ENCODE measurements at regions not wholly inside any gene's neighbourhood (a gene's known extent, or its start where the extent isn't known, plus 50 kb on each side); places are given as distances from the start of the nearest gene placed in this dataset.

DNA sequence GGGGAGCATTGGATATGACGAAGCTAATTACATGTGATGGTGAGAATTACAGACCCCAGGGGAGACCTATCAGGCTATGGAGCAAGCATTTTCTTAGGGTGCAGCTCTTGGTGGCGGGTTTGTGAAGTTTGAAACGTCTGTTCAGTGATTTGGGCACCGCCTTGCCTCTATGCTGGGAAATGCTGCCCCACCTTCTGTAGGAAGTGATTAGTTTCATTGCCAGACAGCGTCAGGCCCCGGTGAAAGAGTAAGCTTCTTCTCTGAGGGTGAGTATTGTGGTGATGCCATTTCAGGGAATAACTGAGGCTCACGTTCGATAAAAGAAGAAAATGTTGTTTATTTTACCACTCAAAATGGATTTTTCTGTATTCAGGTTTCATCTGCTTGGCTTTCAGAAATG lies 186.2 kb upstream of the CDH2 start:
- no peaks in the 10 kb centered on the region for H3K9me3 ChIP-seq (replicated peaks)
- no peaks in the 10 kb centered on the region for H3K4me1 ChIP-seq (replicated peaks)
- H3K27ac ChIP-seq, result no peak overlapping the region
- no peaks in the 10 kb centered on the region for H3K36me3 ChIP-seq
- DNase-seq (ENCODE audit: low read depth in 1 of 2, low spot score in 2 of 2), result no peak
- H3K4me3 ChIP-seq, result no peak overlapping the region
- no peaks in the 10 kb centered on the region for H3K27me3 ChIP-seq (replicated peaks)

DNA sequence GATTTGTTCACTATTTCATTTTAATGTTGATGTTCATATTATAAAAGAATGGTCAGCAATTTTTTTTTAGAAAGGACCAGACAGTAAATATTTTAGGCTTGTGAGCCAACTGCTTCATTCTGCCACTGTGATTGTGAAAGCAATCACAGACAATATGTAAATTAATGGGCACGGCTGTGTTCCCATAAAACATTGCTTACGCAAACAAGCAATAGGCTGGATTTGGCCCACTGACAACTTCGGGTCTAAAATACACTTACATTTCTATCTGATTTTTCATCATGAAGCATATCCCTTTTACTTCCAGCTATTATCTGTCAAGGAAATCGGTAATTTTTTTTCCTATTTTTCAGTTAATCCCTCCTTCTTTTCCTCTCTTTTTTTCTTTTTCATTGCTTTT lies 182.2 kb upstream of the CDH2 start:
- DNase-seq (ENCODE audit: low read depth in 1 of 2, low spot score in 2 of 2), result no peak
- Histone ChIP-seq H3K27me3 (replicated peaks) (no peaks in the 10 kb centered on the region), H3K27ac (no peak overlapping the region), H3K4me3 (no peak overlapping the region), H3K36me3 (no peaks in the 10 kb centered on the region), H3K4me1 (replicated peaks) (no peaks in the 10 kb centered on the region), H3K9me3 (replicated peaks) (no peaks in the 10 kb centered on the region)

DNA sequence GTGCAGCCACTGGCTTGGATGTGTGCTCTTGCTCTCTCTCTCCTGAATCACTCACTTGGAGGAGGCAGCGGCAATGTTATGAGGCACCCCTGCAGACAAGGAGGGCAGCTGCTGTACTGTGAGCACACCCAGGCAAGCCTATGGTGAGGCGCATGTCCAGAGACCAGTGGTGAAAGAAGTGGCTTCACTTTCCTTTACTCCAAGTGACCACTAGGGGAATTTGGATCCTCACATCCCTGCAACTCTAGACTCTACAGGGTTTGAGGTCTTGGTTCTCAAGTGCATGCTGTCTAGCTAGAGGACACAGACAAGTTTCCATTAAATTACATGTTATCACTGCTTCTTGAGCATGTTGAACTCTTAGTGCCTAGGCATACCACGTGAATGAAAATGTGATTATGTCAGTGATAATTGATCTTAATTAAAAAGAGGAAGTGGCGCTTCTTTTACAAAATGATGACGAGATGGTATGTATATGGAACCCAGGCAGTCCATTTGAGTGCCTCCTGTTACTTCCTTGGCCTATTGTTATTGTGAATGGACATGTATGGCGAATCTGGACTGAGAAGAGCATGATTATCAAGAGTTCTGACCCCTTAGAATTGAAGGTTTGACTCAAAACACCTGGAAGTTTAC lies 181.0 kb upstream of the CDH2 start:
- Histone ChIP-seq H3K9me3 (replicated peaks) (no peaks in the 10 kb centered on the region), H3K4me1 (replicated peaks) (no peaks in the 10 kb centered on the region), H3K27me3 (replicated peaks) (no peaks in the 10 kb centered on the region), H3K27ac (no peak overlapping the region), H3K36me3 (no peaks in the 10 kb centered on the region), H3K4me3 (no peak overlapping the region)
- DNase-seq (ENCODE audit: low read depth in 1 of 2, low spot score in 2 of 2), result no peak

DNA sequence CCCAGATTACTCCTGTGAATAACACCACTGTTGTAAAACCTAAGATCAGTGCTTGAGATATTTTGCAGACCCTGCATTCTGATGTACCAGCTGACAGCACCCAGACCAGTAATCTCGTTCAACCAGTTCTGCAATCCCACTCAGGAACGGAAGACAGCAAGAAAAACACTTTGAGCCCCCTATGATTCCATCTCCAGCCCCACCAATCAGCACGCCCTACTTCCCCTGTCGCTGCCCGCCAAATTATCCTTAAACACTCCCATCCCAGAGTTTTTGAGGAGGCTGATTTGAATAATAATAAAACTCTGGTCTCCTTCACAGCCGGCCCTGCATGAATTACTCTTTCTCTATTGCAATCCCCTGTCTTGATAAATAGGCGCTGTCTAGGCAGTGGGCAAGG lies 173.9 kb upstream of the CDH2 start:
- Histone ChIP-seq H3K9me3 (replicated peaks) (no peaks in the 10 kb centered on the region), H3K27ac (no peak overlapping the region)

DNA sequence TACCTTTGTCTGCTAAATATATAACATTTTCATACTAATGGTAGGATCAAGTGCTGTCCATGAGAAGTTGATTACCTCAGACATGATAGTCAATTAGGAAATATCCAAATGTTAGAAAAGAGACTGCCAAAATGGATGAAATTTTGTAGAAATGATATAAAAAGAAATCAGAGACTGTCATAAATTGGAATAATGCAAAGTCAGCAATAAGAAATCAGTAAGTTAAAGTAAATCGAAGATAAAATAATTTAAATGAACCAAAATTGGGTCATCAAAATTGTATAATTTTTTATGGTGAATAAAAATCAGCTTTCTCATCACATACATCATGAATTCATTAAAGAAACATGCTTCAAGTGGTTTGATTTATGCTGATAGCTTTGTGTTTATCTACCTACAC lies 165.3 kb upstream of the CDH2 start:
- no peak for DNase-seq (ENCODE audit: low read depth in 1 of 2, low spot score in 2 of 2)
- Histone ChIP-seq H3K4me3 (no peak overlapping the region), H3K36me3 (no peaks in the 10 kb centered on the region), H3K9me3 (replicated peaks) (no peaks in the 10 kb centered on the region; the same call in 1 of the 2 replicates), H3K27me3 (replicated peaks) (peaks cover 2% of the 10 kb centered on the region), H3K27ac (no peak overlapping the region), H3K4me1 (replicated peaks) (no peaks in the 10 kb centered on the region)

More for the DNA sequence above, 173.9 kb upstream of the CDH2 start:
- Histone ChIP-seq H3K4me3 (no peak overlapping the region), H3K27me3 (replicated peaks) (peaks cover 2% of the 10 kb centered on the region), H3K4me1 (replicated peaks) (no peaks in the 10 kb centered on the region), H3K36me3 (no peaks in the 10 kb centered on the region)
- no peak for DNase-seq (ENCODE audit: low read depth in 1 of 2, low spot score in 2 of 2)

DNA sequence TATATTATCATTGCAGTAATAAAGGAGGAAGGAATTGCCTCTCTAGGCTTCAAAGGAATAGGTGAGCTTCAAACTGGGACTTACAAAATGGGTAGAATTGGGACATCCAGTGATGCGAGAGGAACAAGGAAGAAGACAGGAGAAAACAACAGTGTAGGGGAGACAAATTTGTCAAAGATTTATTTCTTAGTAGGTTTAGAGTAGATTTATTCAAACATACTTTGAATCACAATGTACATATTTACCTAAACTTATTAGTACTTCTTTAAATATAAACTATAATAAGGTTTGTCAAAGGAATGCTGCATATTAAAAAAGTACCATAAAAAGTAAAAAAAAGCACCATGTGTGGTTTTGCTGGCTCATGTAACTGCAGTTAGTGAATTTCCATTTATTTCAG lies 161.4 kb upstream of the CDH2 start:
- Histone ChIP-seq H3K27ac (no peak overlapping the region), H3K9me3 (replicated peaks) (no peaks in the 10 kb centered on the region; the same call in 1 of the 2 replicates), H3K27me3 (replicated peaks) (no peaks in the 10 kb centered on the region), H3K4me3 (no peak overlapping the region), H3K36me3 (no peaks in the 10 kb centered on the region), H3K4me1 (replicated peaks) (no peaks in the 10 kb centered on the region)
- no peak for DNase-seq (ENCODE audit: low read depth in 1 of 2, low spot score in 2 of 2)

DNA sequence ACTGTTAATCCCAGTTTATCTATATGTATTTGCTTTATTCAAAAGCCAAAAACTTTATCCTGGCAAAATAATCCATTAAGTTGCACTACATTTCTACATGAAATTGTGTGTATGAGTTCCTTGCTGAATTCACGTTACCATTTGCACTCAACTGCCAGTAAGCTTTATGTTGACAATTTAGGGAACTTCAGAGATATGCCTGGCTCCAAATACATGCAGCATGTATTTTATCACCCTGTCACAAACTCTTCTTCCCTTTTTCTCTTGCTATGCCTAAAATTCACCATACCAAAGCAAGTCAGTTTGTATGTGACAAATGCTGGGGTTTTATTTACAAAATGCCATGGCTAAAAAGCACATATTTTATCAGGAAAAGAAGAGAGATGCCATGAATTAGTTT lies 157.6 kb upstream of the CDH2 start:
- H3K9me3 ChIP-seq (replicated peaks), result no peaks in the 10 kb centered on the region; the same call in 1 of the 2 replicates
- no peak overlapping the region for H3K4me3 ChIP-seq
- no peak for DNase-seq (ENCODE audit: low read depth in 1 of 2, low spot score in 2 of 2)
- H3K36me3 ChIP-seq, result no peaks in the 10 kb centered on the region
- no peaks in the 10 kb centered on the region for H3K4me1 ChIP-seq (replicated peaks)
- no peaks in the 10 kb centered on the region for H3K27me3 ChIP-seq (replicated peaks)
- H3K27ac ChIP-seq, result no peak overlapping the region

DNA sequence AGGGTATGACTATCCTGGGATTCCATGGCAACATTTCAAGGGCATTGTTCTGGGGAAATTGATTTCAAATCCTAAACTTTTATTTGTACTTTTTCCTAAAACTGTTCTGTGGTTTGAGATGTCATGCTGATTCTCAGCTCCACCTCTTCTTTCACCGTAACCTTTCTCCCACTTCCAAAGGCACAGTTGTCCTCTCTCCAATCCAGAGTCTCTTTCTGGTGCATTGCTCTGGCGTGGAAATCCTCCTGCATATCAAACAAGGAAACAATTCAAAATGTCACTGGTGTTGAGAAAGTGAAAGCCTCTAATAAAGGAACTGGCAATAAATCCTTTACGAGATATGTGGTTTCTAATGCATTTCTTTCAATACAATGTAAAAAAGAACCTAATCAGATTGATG lies 155.1 kb upstream of the CDH2 start:
- Histone ChIP-seq H3K4me3 (no peak overlapping the region), H3K9me3 (replicated peaks) (no peaks in the 10 kb centered on the region), H3K27ac (no peak overlapping the region), H3K27me3 (replicated peaks) (0 out of 2 replicates have a peak, but pooled peaks cover 1% of the 10 kb centered on the region), H3K4me1 (replicated peaks) (no peaks in the 10 kb centered on the region), H3K36me3 (no peaks in the 10 kb centered on the region)
- DNase-seq (ENCODE audit: low read depth in 1 of 2, low spot score in 2 of 2), result no peak

DNA sequence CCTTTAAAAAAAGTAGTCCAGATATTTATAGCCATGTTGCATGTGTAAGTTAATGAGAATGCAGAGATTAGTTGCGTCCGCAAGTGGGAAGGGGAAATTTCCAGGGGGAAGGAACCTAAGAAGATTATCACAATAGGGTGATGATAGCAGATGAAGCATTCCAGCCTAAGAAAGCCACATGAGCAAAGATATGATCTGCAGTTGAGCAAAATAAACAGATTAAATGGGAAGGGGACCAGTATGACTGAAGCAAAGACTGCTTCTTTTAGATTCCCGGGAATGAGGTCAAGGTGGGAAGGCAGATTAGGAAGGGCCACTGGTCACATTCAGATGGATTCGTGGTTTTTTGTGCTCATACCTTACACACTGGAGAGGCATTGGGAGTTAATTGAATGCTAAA lies 154.6 kb upstream of the CDH2 start:
- Histone ChIP-seq H3K27me3 (replicated peaks) (peaks cover 4% of the 10 kb centered on the region; the same call in 1 of the 2 replicates), H3K4me1 (replicated peaks) (no peaks in the 10 kb centered on the region), H3K27ac (no peak overlapping the region), H3K9me3 (replicated peaks) (no peaks in the 10 kb centered on the region), H3K4me3 (no peak overlapping the region), H3K36me3 (no peaks in the 10 kb centered on the region)
- no peak for DNase-seq (ENCODE audit: low read depth in 1 of 2, low spot score in 2 of 2)

DNA sequence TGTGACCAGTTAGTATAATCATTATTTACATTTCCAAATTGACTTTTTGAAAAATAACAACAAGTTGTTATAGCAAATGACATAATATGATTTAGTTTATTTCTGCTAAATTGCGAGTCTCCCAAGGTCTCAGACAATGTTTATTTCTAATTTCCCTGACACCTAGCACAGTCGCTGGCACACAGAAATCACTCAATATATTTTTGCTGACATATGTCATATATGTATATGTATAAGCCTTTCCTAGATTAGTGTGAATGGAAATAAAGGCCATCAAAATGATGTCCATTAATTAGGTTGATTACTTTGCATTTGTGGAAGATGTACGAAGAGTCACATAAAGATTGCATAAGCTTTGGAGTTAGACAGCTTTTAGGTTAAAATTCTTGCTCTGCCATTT lies 136.7 kb upstream of the CDH2 start:
- H3K4me1 ChIP-seq (replicated peaks), result no peaks in the 10 kb centered on the region
- DNase-seq (ENCODE audit: low read depth in 1 of 2, low spot score in 2 of 2), result no peak
- no peak overlapping the region for H3K27ac ChIP-seq
- no peak overlapping the region for H3K4me3 ChIP-seq
- no peaks in the 10 kb centered on the region for H3K36me3 ChIP-seq
- H3K27me3 ChIP-seq (replicated peaks), result no peaks in the 10 kb centered on the region
- no peaks in the 10 kb centered on the region for H3K9me3 ChIP-seq (replicated peaks)

DNA sequence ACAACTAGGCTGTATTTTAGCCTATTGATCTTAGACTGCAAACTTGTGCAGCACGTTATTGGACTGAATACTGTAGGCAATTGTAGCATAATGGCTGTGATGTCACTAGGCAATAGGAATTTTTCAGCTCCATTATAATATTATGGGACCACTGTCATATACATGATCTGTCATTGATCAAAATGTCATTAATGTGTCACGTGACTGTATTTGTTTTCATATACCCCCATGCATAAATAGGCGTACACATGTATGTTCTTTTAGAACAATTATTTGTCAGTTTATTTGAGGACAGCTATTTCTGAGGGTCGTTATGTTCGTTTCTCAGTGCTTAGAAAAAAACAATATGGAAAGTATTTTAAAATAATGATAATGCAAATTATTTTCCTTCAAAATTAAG lies 111.9 kb upstream of the CDH2 start:
- Histone ChIP-seq H3K27me3 (replicated peaks) (no peaks in the 10 kb centered on the region), H3K9me3 (replicated peaks) (no peaks in the 10 kb centered on the region), H3K4me1 (replicated peaks) (peaks cover 5% of the 10 kb centered on the region), H3K27ac (no peak overlapping the region), H3K4me3 (no peak overlapping the region), H3K36me3 (no peaks in the 10 kb centered on the region)
- no peak for DNase-seq (ENCODE audit: low read depth in 1 of 2, low spot score in 2 of 2)

DNA sequence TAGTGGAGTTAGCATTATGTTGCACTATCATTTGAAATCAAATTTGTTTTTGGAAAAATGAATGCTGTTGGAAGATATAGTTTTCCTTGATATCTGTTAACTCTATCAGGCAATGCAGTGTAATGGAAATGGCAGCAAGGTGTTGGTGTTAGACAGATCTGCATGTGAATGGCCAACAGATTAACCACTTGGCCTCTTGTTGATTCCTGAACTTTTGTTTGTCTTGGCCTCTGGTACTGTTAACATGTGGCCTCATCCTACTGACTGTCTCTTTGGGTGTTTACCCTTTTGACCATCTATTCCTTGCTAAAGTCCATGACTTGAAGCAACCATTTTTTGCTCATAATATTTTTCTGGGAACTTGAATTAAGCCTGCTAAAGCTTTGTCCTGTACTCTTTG lies 110.2 kb upstream of the CDH2 start:
- Histone ChIP-seq H3K27me3 (replicated peaks) (no peaks in the 10 kb centered on the region), H3K4me3 (no peak overlapping the region), H3K36me3 (no peaks in the 10 kb centered on the region), H3K4me1 (replicated peaks) (peaks cover 5% of the 10 kb centered on the region), H3K9me3 (replicated peaks) (no peaks in the 10 kb centered on the region), H3K27ac (no peak overlapping the region)
- no peak for DNase-seq (ENCODE audit: low read depth in 1 of 2, low spot score in 2 of 2)

DNA sequence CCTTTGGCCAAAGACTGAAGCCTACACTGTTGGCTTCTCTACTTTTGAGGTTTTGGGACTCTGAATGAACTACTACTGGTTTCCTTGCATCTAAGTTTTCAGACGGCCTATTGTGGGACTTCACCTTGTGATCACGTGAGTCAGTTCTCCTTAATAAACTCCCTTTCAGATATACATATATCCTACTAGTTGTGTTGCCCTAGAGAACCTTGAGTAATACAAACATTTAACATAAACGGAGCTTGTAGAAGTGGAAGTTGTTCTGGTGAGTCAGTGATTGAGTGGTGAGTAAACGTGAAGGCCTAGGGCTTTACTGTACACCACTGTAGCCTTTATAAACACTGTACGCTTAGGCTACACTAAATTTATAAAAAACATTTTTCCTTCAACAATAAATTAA lies 107.2 kb upstream of the CDH2 start:
- no peak overlapping the region for H3K4me3 ChIP-seq
- DNase-seq (ENCODE audit: low read depth in 1 of 2, low spot score in 2 of 2), result peak in 1 of 2 experiments; percentile 33
- H3K36me3 ChIP-seq, result no peaks in the 10 kb centered on the region
- peak overlapping the region; percentile 23; the same call in 1 of the 2 replicates for H3K27ac ChIP-seq
- H3K27me3 ChIP-seq (replicated peaks), result no peaks in the 10 kb centered on the region
- peaks cover 5% of the 10 kb centered on the region for H3K4me1 ChIP-seq (replicated peaks)
- no peaks in the 10 kb centered on the region for H3K9me3 ChIP-seq (replicated peaks)

DNA sequence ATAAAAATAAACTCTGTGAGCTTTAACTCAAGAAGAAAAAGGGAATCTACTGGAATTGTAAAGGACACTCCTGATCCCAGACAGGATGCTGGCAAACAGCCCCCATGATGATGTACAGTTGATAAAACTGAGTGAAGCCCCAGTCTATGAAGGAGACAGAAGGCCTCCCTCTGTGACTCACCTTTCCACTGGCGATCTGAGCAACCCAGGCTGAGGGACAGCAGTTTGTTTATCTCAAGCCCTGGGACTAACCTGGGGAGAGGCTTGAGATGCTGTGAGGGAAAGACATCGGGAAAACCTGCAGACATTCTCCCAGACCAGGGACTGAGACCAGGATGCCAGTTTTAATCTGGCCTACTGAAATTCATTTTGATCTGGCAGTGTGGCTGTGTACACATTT lies 104.5 kb upstream of the CDH2 start:
- Histone ChIP-seq H3K4me3 (no peak overlapping the region), H3K27ac (no peak overlapping the region), H3K36me3 (no peaks in the 10 kb centered on the region), H3K9me3 (replicated peaks) (no peaks in the 10 kb centered on the region), H3K27me3 (replicated peaks) (no peaks in the 10 kb centered on the region), H3K4me1 (replicated peaks) (peaks cover 5% of the 10 kb centered on the region)
- DNase-seq (ENCODE audit: low read depth in 1 of 2, low spot score in 2 of 2), result no peak

DNA sequence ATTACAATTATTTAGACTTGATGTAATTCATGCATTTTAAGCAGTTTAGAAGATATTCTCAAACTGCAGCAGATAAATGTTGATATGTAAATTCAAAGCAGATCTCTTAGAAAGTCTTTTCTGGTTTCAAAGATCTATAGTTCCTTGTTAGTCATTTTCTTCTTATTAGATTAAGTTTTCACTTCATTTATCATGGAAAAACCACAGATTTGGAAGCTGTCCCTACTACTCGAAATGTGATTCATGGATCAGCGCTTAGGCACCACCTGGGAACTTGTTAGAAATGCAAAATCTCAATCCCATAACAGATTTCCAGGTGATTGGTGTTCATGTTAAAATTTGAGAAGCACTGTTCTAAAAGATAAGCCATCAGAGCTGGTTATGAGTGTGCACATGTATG lies 92.8 kb upstream of the CDH2 start:
- Histone ChIP-seq H3K4me3 (no peak overlapping the region), H3K4me1 (replicated peaks) (peaks cover 4% of the 10 kb centered on the region), H3K9me3 (replicated peaks) (no peaks in the 10 kb centered on the region), H3K27me3 (replicated peaks) (no peaks in the 10 kb centered on the region), H3K36me3 (no peaks in the 10 kb centered on the region), H3K27ac (no peak overlapping the region)
- no peak for DNase-seq (ENCODE audit: low read depth in 1 of 2, low spot score in 2 of 2)

Data from SJSA1 (cell line).